ENCODE measurements at regions not wholly inside any gene's neighbourhood (a gene's known extent, or its start where the extent isn't known, plus 50 kb on each side); places are given as distances from the start of the nearest gene placed in this dataset.

DNA sequence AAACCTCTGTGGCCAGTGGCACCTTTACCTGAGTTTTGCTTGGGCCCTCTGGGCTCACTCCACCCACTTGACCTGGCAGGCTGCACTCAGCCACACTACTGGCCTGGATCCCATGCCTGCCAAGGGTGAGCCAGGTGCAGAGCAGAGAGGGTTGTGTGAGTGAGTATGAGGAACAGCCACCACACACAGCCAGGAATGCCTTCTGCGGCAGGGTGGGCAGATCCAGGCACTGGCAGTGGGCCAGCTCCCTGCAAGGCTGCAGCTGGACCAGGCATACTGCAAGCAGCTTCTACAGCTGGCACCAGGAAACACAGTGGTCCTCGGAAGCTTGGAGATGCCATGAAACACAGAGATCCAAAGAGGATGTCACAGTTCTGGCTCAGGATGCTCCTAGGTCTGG, 570.1 kb upstream of the ACTRT1 start:
- DNase-seq (ENCODE audit: low read depth, low spot score) (no peak), FAIRE-seq (no peak), ATAC-seq (no peak)
- SMC1A ChIA-PET (ENCODE audit: uncharacterized antibody, unreplicated experiment) = no interaction called here
- WGBS (ENCODE audit: insufficient coverage, insufficient replicate concordance, low lambda C conversion rate, missing lambda C conversion rate) = 43% methylated on average over 2 of the region's 2 CpGs
- no peaks in the 10 kb centered on the region for H3K27me3 ChIP-seq (replicated peaks in 1 of 2; ENCODE audit: control insufficient read depth in 2 of 2, insufficient read depth in 2 of 2, low read length in 1 of 2)
- H2AFZ ChIP-seq (ENCODE audit: control insufficient read depth, low read depth, low read length) = no peak overlapping the region
- no peak overlapping the region for H3K4me3 ChIP-seq
- in situ Hi-C loops (cut with MboI) (no loop called here), intact Hi-C loops (cut with micrococcal nuclease; ENCODE audit: unreplicated experiment) (no loop called here)
- no peaks in the 10 kb centered on the region for H3K4me1 ChIP-seq (ENCODE audit: control insufficient read depth, insufficient read depth, low read length)
- CTCF ChIA-PET = no interaction called here
- no peak overlapping the region for H3K27ac ChIP-seq (ENCODE audit: control insufficient read depth, insufficient read depth)
- H3K4me2 ChIP-seq (ENCODE audit: control insufficient read depth, insufficient read depth) = no peak overlapping the region
- TF ChIP-seq NFIC (IDR thresholded peaks at IDR 0.05; ENCODE audit: low read depth, low read length) (no peak), POLR2A (IDR thresholded peaks at IDR 0.05; ENCODE audit: low read depth, low read length) (no peak), ESRRA (IDR thresholded peaks at IDR 0.05; ENCODE audit: low read length) (no peak), RUNX3 (IDR thresholded peaks at IDR 0.05; ENCODE audit: low read length) (no peak), SMC3 (IDR thresholded peaks at IDR 0.05; ENCODE audit: borderline replicate concordance, low read length) (no peak), KLF5 (IDR thresholded peaks at IDR 0.05; ENCODE audit: partially characterized antibody) (no peak)
- TF ChIP-seq, protein P1, sequence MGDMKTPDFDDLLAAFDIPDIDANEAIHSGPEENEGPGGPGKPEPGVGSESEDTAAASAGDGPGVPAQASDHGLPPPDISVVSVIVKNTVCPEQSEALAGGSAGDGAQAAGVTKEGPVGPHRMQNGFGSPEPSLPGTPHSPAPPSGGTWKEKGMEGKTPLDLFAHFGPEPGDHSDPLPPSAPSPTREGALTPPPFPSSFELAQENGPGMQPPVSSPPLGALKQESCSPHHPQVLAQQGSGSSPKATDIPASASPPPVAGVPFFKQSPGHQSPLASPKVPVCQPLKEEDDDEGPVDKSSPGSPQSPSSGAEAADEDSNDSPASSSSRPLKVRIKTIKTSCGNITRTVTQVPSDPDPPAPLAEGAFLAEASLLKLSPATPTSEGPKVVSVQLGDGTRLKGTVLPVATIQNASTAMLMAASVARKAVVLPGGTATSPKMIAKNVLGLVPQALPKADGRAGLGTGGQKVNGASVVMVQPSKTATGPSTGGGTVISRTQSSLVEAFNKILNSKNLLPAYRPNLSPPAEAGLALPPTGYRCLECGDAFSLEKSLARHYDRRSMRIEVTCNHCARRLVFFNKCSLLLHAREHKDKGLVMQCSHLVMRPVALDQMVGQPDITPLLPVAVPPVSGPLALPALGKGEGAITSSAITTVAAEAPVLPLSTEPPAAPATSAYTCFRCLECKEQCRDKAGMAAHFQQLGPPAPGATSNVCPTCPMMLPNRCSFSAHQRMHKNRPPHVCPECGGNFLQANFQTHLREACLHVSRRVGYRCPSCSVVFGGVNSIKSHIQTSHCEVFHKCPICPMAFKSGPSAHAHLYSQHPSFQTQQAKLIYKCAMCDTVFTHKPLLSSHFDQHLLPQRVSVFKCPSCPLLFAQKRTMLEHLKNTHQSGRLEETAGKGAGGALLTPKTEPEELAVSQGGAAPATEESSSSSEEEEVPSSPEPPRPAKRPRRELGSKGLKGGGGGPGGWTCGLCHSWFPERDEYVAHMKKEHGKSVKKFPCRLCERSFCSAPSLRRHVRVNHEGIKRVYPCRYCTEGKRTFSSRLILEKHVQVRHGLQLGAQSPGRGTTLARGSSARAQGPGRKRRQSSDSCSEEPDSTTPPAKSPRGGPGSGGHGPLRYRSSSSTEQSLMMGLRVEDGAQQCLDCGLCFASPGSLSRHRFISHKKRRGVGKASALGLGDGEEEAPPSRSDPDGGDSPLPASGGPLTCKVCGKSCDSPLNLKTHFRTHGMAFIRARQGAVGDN (IDR thresholded peaks at IDR 0.05) = no peak
- H3K79me2 ChIP-seq (ENCODE audit: control insufficient read depth, insufficient read depth, low read length) = no peaks in the 10 kb centered on the region
- H3K36me3 ChIP-seq (ENCODE audit: control insufficient read depth in 2 of 2, insufficient read depth in 2 of 2, low read length in 1 of 2) = no peaks in the 10 kb centered on the region
- no peaks in the 10 kb centered on the region for H4K20me1 ChIP-seq (ENCODE audit: control insufficient read depth, insufficient read depth)
- RAD21 ChIA-PET (ENCODE audit: unreplicated experiment) = no interaction called here
- H3K9ac ChIP-seq (ENCODE audit: control insufficient read depth, insufficient read depth, low read length) = no peak overlapping the region
- BruUV-seq (replicated peaks) = no TSS peak
- H3K9me3 ChIP-seq (replicated peaks; ENCODE audit: control insufficient read depth, insufficient read depth, low read length) = no peaks in the 10 kb centered on the region
- POLR2A ChIA-PET = no interaction called here
